NB4 (cell line): ENCODE measurements at regions not wholly inside any gene's neighbourhood (a gene's known extent, or its start where the extent isn't known, plus 50 kb on each side); places are given as distances from the start of the nearest gene placed in this dataset.

ENCODE experiments used
- CTCF ChIP-seq: IDR thresholded peaks from one replicate; pipeline ENCODE4 v1.5.1; 2012; ENCODE audit warnings: low read depth, low read length
- MAX ChIP-seq: IDR thresholded peaks from 2 replicates; pipeline ENCODE4 v1.6.1; 2011; ENCODE audit warnings: low read depth, low read length
- MYC ChIP-seq: IDR thresholded peaks from 2 replicates; pipeline ENCODE4 v1.6.1; 2011; ENCODE audit warnings: low read depth, low read length
- POLR2A ChIP-seq: IDR thresholded peaks from 2 replicates; pipeline ENCODE4 v1.6.1; 2011; ENCODE audit warnings: mild to moderate bottlenecking; ENCODE audit not compliant: insufficient read length; ENCODE audit errors: extremely low read depth

DNA sequence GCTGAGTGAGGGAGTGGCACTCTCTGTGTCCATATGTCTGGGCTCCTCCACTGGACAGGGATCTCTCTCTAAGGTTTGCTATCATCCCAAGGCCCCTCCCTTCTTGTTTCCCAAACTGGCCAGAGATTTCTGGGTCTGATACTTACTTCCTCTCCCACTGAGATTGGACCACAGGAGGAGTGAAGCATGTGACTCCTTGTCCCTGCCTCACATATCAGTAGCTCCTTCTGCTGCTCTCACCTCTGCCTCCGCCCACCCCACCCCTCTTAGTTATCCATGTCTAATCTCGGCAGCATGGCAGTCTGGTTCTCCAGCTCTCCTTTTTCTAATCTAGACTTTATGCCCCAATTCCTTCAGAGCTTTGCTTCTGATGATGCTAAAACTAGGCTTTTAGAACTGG, 223.1 kb downstream of the RPLP1 start:
- TF ChIP-seq CTCF (no peak), POLR2A (no peak), MYC (no peak), MAX (no peak)
